SU-DHL-6 (cell line): ENCODE measurements at regions not wholly inside any gene's neighbourhood (a gene's known extent, or its start where the extent isn't known, plus 50 kb on each side); places are given as distances from the start of the nearest gene placed in this dataset.

ENCODE experiments used
- H2AFZ ChIP-seq: fragments of 200-600 bp; sonication (generic); 2 replicates; pipeline ENCODE4 v1.6.1; 2014; ENCODE audit warnings: low read depth, mild to moderate bottlenecking, moderate library complexity, mixed read lengths, antibody characterized with exemption, low read length; ENCODE audit not compliant: severe bottlenecking
- H3F3A ChIP-seq: fragments of 200-600 bp; shearing (Covaris generic); 2 replicates; pipeline ENCODE4 v1.6.0; 2016; ENCODE audit warnings: antibody characterized with exemption, mild to moderate bottlenecking; ENCODE audit not compliant: insufficient read depth
- H3K27ac ChIP-seq: fragments of 200-600 bp; sonication (generic); 2 replicates; pipeline ENCODE4 v1.5.1; 2016; ENCODE audit warnings: low read depth, mild to moderate bottlenecking, low read length, moderate library complexity, mixed read lengths
- H3K27me3 ChIP-seq: fragments of 200-600 bp; sonication (generic), shearing (Covaris generic); 2 replicates; pipeline ENCODE4 v1.6.0; 2014; ENCODE audit warnings: mild to moderate bottlenecking, low read length
- H3K36me3 ChIP-seq: fragments of 200-600 bp; sonication (generic); 2 replicates; pipeline ENCODE4 v1.6.1; 2014; ENCODE audit warnings: mild to moderate bottlenecking, low read length, mixed read lengths
- H3K4me2 ChIP-seq: fragments of 300-600, 200-600 bp; shearing (Covaris generic), sonication (generic); 2 replicates; pipeline ENCODE4 v1.6.0; 2014; ENCODE audit warnings: low read length, low read depth, mild to moderate bottlenecking; ENCODE audit not compliant: poor library complexity, severe bottlenecking
- H3K4me3 ChIP-seq: fragments of 200-600 bp; sonication (generic); 2 replicates; pipeline ENCODE4 v1.5.1; 2014; ENCODE audit warnings: antibody characterized with exemption, low read length, mild to moderate bottlenecking, mixed read lengths; ENCODE audit not compliant: insufficient read depth, poor library complexity, severe bottlenecking
- H3K79me2 ChIP-seq: fragments of 200-600 bp; sonication (generic); 2 replicates; pipeline ENCODE4 v1.6.1; 2014; ENCODE audit warnings: mild to moderate bottlenecking, low read length, moderate library complexity; ENCODE audit not compliant: insufficient read depth
- H3K9ac ChIP-seq: fragments of 200-600 bp; sonication (generic); 2 replicates; pipeline ENCODE4 v1.7.0; 2014; ENCODE audit warnings: mild to moderate bottlenecking, low read length
- H3K9me2 ChIP-seq: fragments of 200-600 bp; sonication (generic); replicated peaks from 2 replicates; pipeline ENCODE4 v1.6.1; 2014; ENCODE audit warnings: low read length; ENCODE audit not compliant: insufficient read depth
- H3K9me3 ChIP-seq: fragments of 200-600 bp; sonication (generic); 2 replicates; pipeline ENCODE4 v1.6.1; 2014; ENCODE audit warnings: low read length, mixed read lengths; ENCODE audit not compliant: insufficient read depth
- H4K20me1 ChIP-seq: fragments of 200-600 bp; sonication (generic); 2 replicates; pipeline ENCODE4 v1.6.1; 2014; ENCODE audit warnings: low read depth, mild to moderate bottlenecking, antibody characterized with exemption, low read length, moderate library complexity, mixed read lengths
- EZH2phosphoT487 ChIP-seq: fragments of 200-600 bp; sonication (generic), shearing (Covaris generic); conservative IDR thresholded peaks from 2 replicates; pipeline ENCODE4 v1.6.1; 2018; ENCODE audit warnings: mild to moderate bottlenecking, antibody characterized with exemption, low read length, moderate library complexity, mixed read lengths
- TF ChIP-seq, protein P1 (sequence below): fragments of 200-600 bp; sonication (generic); IDR thresholded peaks from one replicate; pipeline ENCODE4 v1.5.1; 2017; ENCODE audit warnings: antibody characterized with exemption, mild to moderate bottlenecking, low read length, moderate library complexity; ENCODE audit not compliant: insufficient read depth, poor library complexity, severe bottlenecking

DNA sequence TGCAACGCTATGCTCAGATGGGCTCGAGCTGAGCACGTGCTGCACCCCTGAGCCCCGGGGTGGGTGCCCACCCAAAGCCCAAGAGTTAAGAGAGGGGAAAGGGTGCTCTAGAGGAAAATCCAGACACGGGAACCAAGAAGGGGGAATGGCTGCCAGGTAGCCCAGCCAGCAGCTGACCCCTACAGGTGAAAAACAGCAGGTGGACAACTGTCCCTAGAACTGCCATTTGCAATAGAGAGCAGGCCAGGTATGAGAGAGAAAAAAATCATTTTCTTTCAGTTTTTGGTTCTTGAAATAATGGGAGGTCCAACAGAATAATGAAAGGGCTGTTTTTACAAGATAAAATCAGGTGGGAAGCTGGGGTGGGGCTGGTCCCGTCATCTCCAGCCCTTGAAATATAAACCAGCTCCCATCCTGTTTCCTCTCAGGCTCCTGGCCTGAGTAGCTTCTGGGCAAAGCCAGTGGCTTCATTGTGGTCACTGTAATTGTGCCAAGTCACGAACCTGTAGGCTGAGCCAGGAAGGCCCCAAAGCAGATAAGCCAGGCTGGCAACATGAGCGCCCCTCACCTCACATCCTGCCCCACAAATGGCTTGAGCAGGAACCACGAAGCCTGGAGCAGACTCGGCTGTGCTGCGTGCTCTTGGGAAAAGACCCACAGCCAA lies 257.8 kb downstream of the SNX10 start:
- Histone ChIP-seq H3F3A (no peaks in the 10 kb centered on the region), H3K79me2 (no peaks in the 10 kb centered on the region), H3K9ac (no peak overlapping the region), H3K9me2 (no peaks in the 10 kb centered on the region), H3K9me3 (no peaks in the 10 kb centered on the region), H3K27me3 (no peaks in the 10 kb centered on the region), H3K4me3 (no peak overlapping the region), H2AFZ (no peak overlapping the region), H3K27ac (no peak overlapping the region), H3K36me3 (no peaks in the 10 kb centered on the region), H4K20me1 (no peaks in the 10 kb centered on the region), H3K4me2 (no peak overlapping the region)
- TF ChIP-seq EZH2phosphoT487 = no peak
- TF ChIP-seq, protein P1, sequence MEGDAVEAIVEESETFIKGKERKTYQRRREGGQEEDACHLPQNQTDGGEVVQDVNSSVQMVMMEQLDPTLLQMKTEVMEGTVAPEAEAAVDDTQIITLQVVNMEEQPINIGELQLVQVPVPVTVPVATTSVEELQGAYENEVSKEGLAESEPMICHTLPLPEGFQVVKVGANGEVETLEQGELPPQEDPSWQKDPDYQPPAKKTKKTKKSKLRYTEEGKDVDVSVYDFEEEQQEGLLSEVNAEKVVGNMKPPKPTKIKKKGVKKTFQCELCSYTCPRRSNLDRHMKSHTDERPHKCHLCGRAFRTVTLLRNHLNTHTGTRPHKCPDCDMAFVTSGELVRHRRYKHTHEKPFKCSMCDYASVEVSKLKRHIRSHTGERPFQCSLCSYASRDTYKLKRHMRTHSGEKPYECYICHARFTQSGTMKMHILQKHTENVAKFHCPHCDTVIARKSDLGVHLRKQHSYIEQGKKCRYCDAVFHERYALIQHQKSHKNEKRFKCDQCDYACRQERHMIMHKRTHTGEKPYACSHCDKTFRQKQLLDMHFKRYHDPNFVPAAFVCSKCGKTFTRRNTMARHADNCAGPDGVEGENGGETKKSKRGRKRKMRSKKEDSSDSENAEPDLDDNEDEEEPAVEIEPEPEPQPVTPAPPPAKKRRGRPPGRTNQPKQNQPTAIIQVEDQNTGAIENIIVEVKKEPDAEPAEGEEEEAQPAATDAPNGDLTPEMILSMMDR = no peak

DNA sequence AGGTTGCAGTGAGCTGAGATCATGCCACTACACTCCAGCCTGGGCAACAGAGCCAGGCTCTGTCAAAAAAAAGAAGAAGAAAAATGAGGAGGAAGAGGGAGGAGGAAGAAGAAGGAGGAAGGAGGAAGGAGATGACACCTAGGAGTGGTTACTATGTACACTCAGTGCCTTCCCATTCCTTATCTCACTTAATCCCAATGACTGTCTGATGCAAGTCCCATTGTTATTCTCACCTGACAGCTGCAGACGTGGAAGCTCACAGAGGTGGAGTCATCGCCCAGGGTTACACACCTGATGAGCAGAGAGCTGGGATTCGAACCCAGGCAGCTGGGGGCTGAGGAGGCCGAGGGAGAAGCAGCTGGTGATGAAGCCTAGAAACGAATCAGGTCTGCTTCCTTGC lies 258.8 kb downstream of the SNX10 start:
- Histone ChIP-seq H3K27ac (no peak overlapping the region), H3K4me3 (no peak overlapping the region), H4K20me1 (no peaks in the 10 kb centered on the region), H3K9ac (no peak overlapping the region), H3K27me3 (no peaks in the 10 kb centered on the region), H3K79me2 (no peaks in the 10 kb centered on the region), H3K36me3 (no peaks in the 10 kb centered on the region), H3K9me2 (no peaks in the 10 kb centered on the region), H3F3A (no peaks in the 10 kb centered on the region), H2AFZ (no peak overlapping the region), H3K9me3 (no peaks in the 10 kb centered on the region), H3K4me2 (no peak overlapping the region)
- TF ChIP-seq, protein P1 = no peak
- no peak for TF ChIP-seq EZH2phosphoT487

DNA sequence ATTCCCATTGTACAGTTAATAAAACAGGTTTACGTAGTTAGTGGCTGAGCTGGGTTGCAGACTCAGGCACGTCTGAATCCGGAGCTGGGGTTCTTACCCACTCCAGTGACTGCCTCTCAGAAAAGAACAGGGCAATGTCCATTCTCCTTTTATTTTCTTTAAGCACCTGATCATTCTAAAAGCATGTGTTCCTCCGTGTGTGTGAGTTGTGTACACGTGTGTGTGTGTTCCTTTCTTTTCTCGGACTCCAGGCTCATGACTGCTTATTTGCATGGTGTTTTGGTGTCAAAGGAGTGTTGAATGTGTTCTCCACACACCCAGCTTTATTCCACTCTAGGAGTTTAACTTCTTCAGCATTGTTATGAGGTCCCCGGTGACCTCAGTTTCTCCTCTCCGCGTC lies 260.1 kb downstream of the SNX10 start:
- Histone ChIP-seq H3K9me2 (no peaks in the 10 kb centered on the region), H3K79me2 (no peaks in the 10 kb centered on the region), H3K27me3 (no peaks in the 10 kb centered on the region), H2AFZ (no peak overlapping the region), H3K36me3 (no peaks in the 10 kb centered on the region), H4K20me1 (no peaks in the 10 kb centered on the region), H3K4me3 (no peak overlapping the region), H3K9ac (no peak overlapping the region), H3F3A (no peaks in the 10 kb centered on the region), H3K9me3 (no peaks in the 10 kb centered on the region), H3K4me2 (no peak overlapping the region), H3K27ac (no peak overlapping the region)
- no peak for TF ChIP-seq EZH2phosphoT487

DNA sequence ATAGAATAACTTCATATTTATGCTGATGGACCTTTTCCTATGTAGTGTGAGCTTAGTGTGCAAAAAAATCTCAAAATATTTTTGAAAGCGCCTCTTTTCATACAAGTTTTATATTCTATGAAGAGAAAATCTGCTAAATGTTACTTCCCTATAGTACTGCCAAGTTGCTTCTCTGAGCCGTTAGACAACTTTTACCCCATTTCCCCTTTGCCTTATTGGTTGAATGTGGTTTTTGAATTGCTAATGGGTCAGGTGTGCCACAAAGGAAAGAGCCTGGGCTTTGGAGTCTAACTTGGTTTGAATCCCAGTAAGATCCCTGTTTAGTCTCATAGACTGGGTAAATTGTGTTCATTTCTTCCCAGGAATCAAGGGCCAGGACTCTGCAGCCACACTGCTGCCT lies 261.5 kb downstream of the SNX10 start:
- Histone ChIP-seq H3K36me3 (no peaks in the 10 kb centered on the region), H3K9me2 (no peaks in the 10 kb centered on the region), H3K27me3 (no peaks in the 10 kb centered on the region), H2AFZ (no peak overlapping the region), H3K4me2 (no peak overlapping the region), H3K79me2 (no peaks in the 10 kb centered on the region), H3K4me3 (no peak overlapping the region), H3K27ac (no peak overlapping the region), H3K9ac (no peak overlapping the region), H4K20me1 (no peaks in the 10 kb centered on the region), H3F3A (no peaks in the 10 kb centered on the region), H3K9me3 (no peaks in the 10 kb centered on the region)
- TF ChIP-seq, protein P1 = no peak
- TF ChIP-seq EZH2phosphoT487 = no peak
